CD14-positive monocyte (primary cell): ENCODE measurements at regions not wholly inside any gene's neighbourhood (a gene's known extent, or its start where the extent isn't known, plus 50 kb on each side); places are given as distances from the start of the nearest gene placed in this dataset.

Experiments
- DNase-seq, 3 donors: peaks; one replicate each; pipeline ENCODE4 v3.0.0-alpha.2; 2011 to 2022
- H2AFZ ChIP-seq: 2 replicates; pipeline ENCODE4 v1.6.0; 2012; ENCODE audit warnings: mild to moderate bottlenecking, low read depth, low read length, inconsistent platforms; ENCODE audit not compliant: insufficient read depth, poor library complexity, severe bottlenecking
- H3K27ac ChIP-seq, 2 donors: 1 replicate in 1 of 2; 2 replicates in 1 of 2; pipeline ENCODE4 v1.5.1; 2012 to 2013; ENCODE audit warnings: low read length in 2 of 2, control low read depth in 1 of 2, inconsistent platforms in 1 of 2, low read depth in 1 of 2, mild to moderate bottlenecking in 1 of 2
- H3K27me3 ChIP-seq, 2 donors: one replicate each; pipeline versions ENCODE4 v1.6.0 to v1.6.1; 2011 to 2013; ENCODE audit warnings: low read length in 2 of 2; ENCODE audit not compliant: control insufficient read depth in 2 of 2, insufficient read depth in 2 of 2
- H3K36me3 ChIP-seq, 2 donors: replicated peaks in 1 of 2; 1 replicate in 1 of 2; 2 replicates in 1 of 2; pipeline versions ENCODE4 v1.5.1 to v1.6.1; 2012 to 2013; ENCODE audit warnings: low read length in 2 of 2, control low read depth in 1 of 2, inconsistent platforms in 1 of 2, mild to moderate bottlenecking in 1 of 2; ENCODE audit not compliant: insufficient read depth in 2 of 2, control insufficient read depth in 1 of 2
- H3K4me1 ChIP-seq, 2 donors: 1 replicate in 1 of 2; 2 replicates in 1 of 2; pipeline versions ENCODE4 v1.5.1 to v1.6.1; 2012 to 2013; ENCODE audit warnings: low read length in 2 of 2, control low read depth in 1 of 2, inconsistent platforms in 1 of 2, mild to moderate bottlenecking in 1 of 2, moderate library complexity in 1 of 2; ENCODE audit not compliant: insufficient read depth in 2 of 2, control insufficient read depth in 1 of 2
- H3K4me2 ChIP-seq: replicated peaks from 2 replicates; pipeline ENCODE3; 2012; ENCODE audit warnings: low read length, moderate library complexity, mild to moderate bottlenecking; ENCODE audit not compliant: poor library complexity, severe bottlenecking; ENCODE audit errors: extremely low read depth
- H3K4me3 ChIP-seq, 3 experiments: fragments of 200-600 bp in 1 of 3; sonication (generic) in 1 of 3; replicated peaks in 1 of 3; 1 replicate in 2 of 3; 2 replicates in 1 of 3; pipeline ENCODE4 v1.5.1; 2011 to 2013; ENCODE audit warnings: low read length in 3 of 3, mild to moderate bottlenecking in 3 of 3, control low read depth in 2 of 3, low read depth in 2 of 3, inconsistent platforms in 1 of 3, moderate library complexity in 1 of 3
- H3K79me2 ChIP-seq: 2 replicates; pipeline ENCODE4 v1.6.0; 2012; ENCODE audit warnings: mild to moderate bottlenecking, control low read depth, inconsistent platforms, low read length, moderate library complexity; ENCODE audit not compliant: insufficient read depth
- H3K9ac ChIP-seq: 2 replicates; pipeline ENCODE4 v1.6.0; 2017; ENCODE audit warnings: low read length, mild to moderate bottlenecking; ENCODE audit not compliant: insufficient read depth, poor library complexity, severe bottlenecking
- H3K9me3 ChIP-seq, 2 donors: replicated peaks in 1 of 2; 1 replicate in 1 of 2; 2 replicates in 1 of 2; pipeline versions ENCODE4 v1.5.1 to v1.6.1; 2012 to 2013; ENCODE audit warnings: low read length in 2 of 2, control low read depth in 1 of 2; ENCODE audit not compliant: control insufficient read depth in 1 of 2, insufficient read depth in 1 of 2
- H4K20me1 ChIP-seq: 2 replicates; pipeline ENCODE4 v1.6.0; 2012; ENCODE audit warnings: mild to moderate bottlenecking, low read length, control low read depth, moderate library complexity; ENCODE audit not compliant: insufficient read depth
- H3K27ac Mint-ChIP-seq, 7 donors: one replicate each; pipeline ENCODE4 v1.8.0; 2020; ENCODE audit warnings: mild to moderate bottlenecking in 7 of 7, mixed read lengths in 7 of 7, moderate library complexity in 6 of 7, inconsistent platforms in 2 of 7
- H3K27me3 Mint-ChIP-seq, 3 donors: one replicate each; pipeline ENCODE4 v1.8.0; 2021 to 2022; ENCODE audit warnings: low read depth in 3 of 3, mild to moderate bottlenecking in 3 of 3, mixed read lengths in 3 of 3, moderate library complexity in 3 of 3, inconsistent platforms in 1 of 3
- H3K36me3 Mint-ChIP-seq, 2 donors: one replicate each; pipeline ENCODE4 v1.8.0; 2020; ENCODE audit warnings: mixed read lengths in 2 of 2, inconsistent platforms in 1 of 2, mild to moderate bottlenecking in 1 of 2
- H3K4me1 Mint-ChIP-seq: one replicate; pipeline ENCODE4 v1.8.0; 2020; ENCODE audit warnings: mild to moderate bottlenecking, mixed read lengths
- H3K4me3 Mint-ChIP-seq, 2 donors: one replicate each; pipeline ENCODE4 v1.8.0; 2020; ENCODE audit warnings: mild to moderate bottlenecking in 2 of 2, mixed read lengths in 2 of 2, moderate library complexity in 1 of 2
- H3K9me3 Mint-ChIP-seq, 7 donors: one replicate each; pipeline ENCODE4 v1.8.0; 2020 to 2022; ENCODE audit warnings: mixed read lengths in 7 of 7, mild to moderate bottlenecking in 6 of 7, moderate library complexity in 6 of 7, inconsistent platforms in 2 of 7
- WGBS: methylation state at CpG from one replicate; pipeline ENCODE4 v1.1.5; 2013; ENCODE audit warnings: missing lambda C conversion rate; ENCODE audit not compliant: insufficient coverage; 5-methylcytosine and 5-hydroxymethylcytosine counted together
- intact Hi-C, 2 donors: fragments of 100-400 bp; cut with micrococcal nuclease; formaldehyde crosslinking; loops; one replicate each; pipeline versions ENCODE4 v1.15.0 to v1.15.1; 2023
- TF ChIP-seq, protein P1 (sequence below): fragments of 200-600 bp; IDR thresholded peaks from one replicate; pipeline ENCODE4 v1.8.0; 2022; ENCODE audit warnings: antibody characterized with exemption, mild to moderate bottlenecking

DNA sequence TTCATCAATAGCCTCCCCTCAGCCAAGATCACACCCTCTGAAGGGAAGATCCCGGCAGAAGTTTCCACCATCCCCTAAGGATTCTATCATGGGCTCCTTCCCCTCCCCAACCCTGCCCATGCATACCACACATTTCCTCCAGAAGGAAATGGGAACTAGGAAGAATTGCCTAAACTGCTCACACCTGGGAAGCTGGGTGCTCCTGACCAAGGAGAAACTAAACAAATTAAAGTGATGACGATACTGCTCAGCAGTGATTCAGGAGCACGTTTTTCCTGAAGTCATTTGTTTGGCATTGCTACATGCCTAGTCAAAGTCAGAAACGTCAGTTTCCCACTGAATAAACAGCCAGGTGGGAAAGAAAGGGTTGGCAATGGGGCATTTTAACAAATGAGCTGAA lies 136.1 kb upstream of the CDYL start:
- Histone ChIP-seq H3K9ac (no peak overlapping the region), H3K4me3 (no peak overlapping the region), H3K9me3 (peaks cover 5 to 9% of the 10 kb centered on the region in 2 donors), H3K4me2 (no peak overlapping the region), H3K36me3 (no peaks in the 10 kb centered on the region), H3K4me1 (no peaks in the 10 kb centered on the region), H3K27me3 (no peaks in the 10 kb centered on the region), H3K79me2 (no peaks in the 10 kb centered on the region), H4K20me1 (no peaks in the 10 kb centered on the region), H3K27ac (no peak overlapping the region), H2AFZ (no peak overlapping the region)
- 83% methylated on average over 2 of the region's 4 CpGs for WGBS
- intact Hi-C loops = no loop called here
- TF ChIP-seq, protein P1, sequence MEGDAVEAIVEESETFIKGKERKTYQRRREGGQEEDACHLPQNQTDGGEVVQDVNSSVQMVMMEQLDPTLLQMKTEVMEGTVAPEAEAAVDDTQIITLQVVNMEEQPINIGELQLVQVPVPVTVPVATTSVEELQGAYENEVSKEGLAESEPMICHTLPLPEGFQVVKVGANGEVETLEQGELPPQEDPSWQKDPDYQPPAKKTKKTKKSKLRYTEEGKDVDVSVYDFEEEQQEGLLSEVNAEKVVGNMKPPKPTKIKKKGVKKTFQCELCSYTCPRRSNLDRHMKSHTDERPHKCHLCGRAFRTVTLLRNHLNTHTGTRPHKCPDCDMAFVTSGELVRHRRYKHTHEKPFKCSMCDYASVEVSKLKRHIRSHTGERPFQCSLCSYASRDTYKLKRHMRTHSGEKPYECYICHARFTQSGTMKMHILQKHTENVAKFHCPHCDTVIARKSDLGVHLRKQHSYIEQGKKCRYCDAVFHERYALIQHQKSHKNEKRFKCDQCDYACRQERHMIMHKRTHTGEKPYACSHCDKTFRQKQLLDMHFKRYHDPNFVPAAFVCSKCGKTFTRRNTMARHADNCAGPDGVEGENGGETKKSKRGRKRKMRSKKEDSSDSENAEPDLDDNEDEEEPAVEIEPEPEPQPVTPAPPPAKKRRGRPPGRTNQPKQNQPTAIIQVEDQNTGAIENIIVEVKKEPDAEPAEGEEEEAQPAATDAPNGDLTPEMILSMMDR = no peak
- Mint-ChIP-seq H3K9me3 (peaks cover 3 to 21% (median 10%) of the 10 kb centered on the region in 7 donors), H3K4me3 (no peak overlapping the region), H3K27ac (peak overlapping the region in 1 of 7 donors; percentile 7), H3K36me3 (no peaks in the 10 kb centered on the region), H3K4me1 (no peaks in the 10 kb centered on the region), H3K27me3 (peaks cover 0 to 3% (median 3%) of the 10 kb centered on the region in 3 donors)
- DNase-seq = no peak

DNA sequence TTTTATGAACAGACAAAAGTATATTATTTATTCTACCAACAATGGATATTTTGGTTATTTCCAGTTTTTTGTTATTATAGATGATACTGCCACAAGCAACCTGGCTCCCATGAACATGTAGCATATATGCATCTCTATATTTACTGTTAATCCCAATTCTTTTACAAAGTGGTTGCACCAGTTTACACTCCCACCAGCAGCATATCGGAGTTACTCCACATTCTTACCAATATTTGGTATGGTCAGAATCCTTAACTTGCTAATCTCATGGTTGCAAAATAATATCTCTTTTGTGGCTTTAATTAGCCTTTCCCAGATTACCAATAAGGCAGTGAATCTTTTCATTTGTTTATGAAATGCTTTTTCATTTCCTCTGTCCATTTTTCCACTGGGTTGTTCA lies 137.6 kb upstream of the CDYL start:
- TF ChIP-seq, protein P1 = no peak
- Histone ChIP-seq H3K27me3 (no peaks in the 10 kb centered on the region), H3K4me3 (no peak overlapping the region), H3K4me2 (no peak overlapping the region), H3K4me1 (no peaks in the 10 kb centered on the region), H4K20me1 (no peaks in the 10 kb centered on the region), H3K9me3 (peaks cover 5 to 9% of the 10 kb centered on the region in 2 donors), H3K9ac (no peak overlapping the region), H3K79me2 (no peaks in the 10 kb centered on the region), H3K36me3 (no peaks in the 10 kb centered on the region), H2AFZ (no peak overlapping the region), H3K27ac (no peak overlapping the region)
- H3K9me3 Mint-ChIP-seq = peaks cover 3 to 24% (median 12%) of the 10 kb centered on the region in 7 donors
- no CpG with 5 or more reads among the region's 1 CpG for WGBS
- H3K27ac Mint-ChIP-seq = no peak overlapping the region
- no peak overlapping the region for H3K4me3 Mint-ChIP-seq
- intact Hi-C loops = no loop called here
- no peak for DNase-seq
- no peaks in the 10 kb centered on the region for H3K36me3 Mint-ChIP-seq
- peaks cover 0 to 2% (median 0%) of the 10 kb centered on the region in 3 donors for H3K27me3 Mint-ChIP-seq
- H3K4me1 Mint-ChIP-seq = no peaks in the 10 kb centered on the region
